T-helper 2 cell treated with Interferon-gamma antibody and Interleukin-4, amounts not matched to agents 5 μg/mL and 100 μg/mL, for 36 hours (primary cell): ENCODE measurements at regions not wholly inside any gene's neighbourhood (a gene's known extent, or its start where the extent isn't known, plus 50 kb on each side); places are given as distances from the start of the nearest gene placed in this dataset.

Source experiments
- DNase-seq: peaks from one replicate; pipeline ENCODE4 v3.0.0; 2021; ENCODE audit warnings: low spot score
- H3K27ac Mint-ChIP-seq: one replicate; pipeline ENCODE4 v1.8.0; 2021; ENCODE audit warnings: mild to moderate bottlenecking, mixed read lengths
- H3K27me3 Mint-ChIP-seq: one replicate; pipeline ENCODE4 v1.8.0; 2021; ENCODE audit warnings: low read depth, mixed read lengths
- H3K36me3 Mint-ChIP-seq: one replicate; pipeline ENCODE4 v1.8.0; 2021; ENCODE audit warnings: low read depth, mixed read lengths
- H3K4me1 Mint-ChIP-seq: one replicate; pipeline ENCODE4 v1.8.0; 2021; ENCODE audit warnings: low read depth, mixed read lengths
- H3K4me3 Mint-ChIP-seq: one replicate; pipeline ENCODE4 v1.8.0; 2022; ENCODE audit warnings: mild to moderate bottlenecking, moderate library complexity, mixed read lengths
- H3K9me3 Mint-ChIP-seq: one replicate; pipeline ENCODE4 v1.8.0; 2021; ENCODE audit warnings: mixed read lengths

DNA sequence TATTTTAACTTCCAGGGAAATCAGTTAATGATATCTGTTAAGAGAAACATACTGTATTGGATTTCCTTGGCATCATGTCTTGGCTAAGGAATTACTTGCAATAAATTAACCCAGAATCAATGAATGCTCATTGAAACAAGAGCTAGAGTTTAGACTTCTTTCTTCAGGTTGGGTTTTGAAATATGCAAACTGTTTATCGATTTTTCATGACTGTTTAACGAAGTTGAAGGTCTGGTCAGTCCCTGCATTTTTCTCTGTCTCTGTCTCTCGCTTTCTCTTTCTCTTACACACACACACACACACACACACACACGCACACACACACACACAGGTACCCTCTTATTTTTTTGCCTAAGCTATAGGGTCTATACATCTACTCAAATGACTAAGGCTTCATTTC is 981.0 kb downstream of the SUCLG1 start:
- no peak overlapping the region for H3K4me3 Mint-ChIP-seq
- no peak overlapping the region for H3K27ac Mint-ChIP-seq
- no peaks in the 10 kb centered on the region for H3K4me1 Mint-ChIP-seq
- peaks cover 11% of the 10 kb centered on the region for H3K9me3 Mint-ChIP-seq
- H3K27me3 Mint-ChIP-seq, result no peaks in the 10 kb centered on the region
- H3K36me3 Mint-ChIP-seq, result no peaks in the 10 kb centered on the region
- no peak for DNase-seq

DNA sequence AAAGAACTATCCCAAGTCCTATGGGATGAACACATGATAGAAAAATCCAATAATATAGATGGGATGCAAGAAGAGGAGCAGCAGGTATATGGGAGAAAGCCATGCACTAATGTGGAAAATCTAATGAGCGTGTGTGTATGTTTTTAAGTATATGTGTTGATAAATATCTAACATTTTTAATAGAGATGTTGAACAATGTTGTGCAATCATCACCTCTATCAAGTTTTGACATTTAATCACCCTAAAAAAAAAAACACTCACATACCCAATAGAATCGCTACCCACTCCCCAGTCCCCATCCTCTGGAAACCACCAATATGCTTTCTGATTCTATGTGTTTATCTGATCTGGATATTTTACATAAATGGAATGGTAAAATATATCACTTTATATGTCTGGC is 983.7 kb downstream of the SUCLG1 start:
- Mint-ChIP-seq H3K9me3 (peaks cover 20% of the 10 kb centered on the region), H3K27me3 (no peaks in the 10 kb centered on the region), H3K27ac (no peak overlapping the region), H3K36me3 (no peaks in the 10 kb centered on the region), H3K4me3 (no peak overlapping the region), H3K4me1 (no peaks in the 10 kb centered on the region)
- no peak for DNase-seq

DNA sequence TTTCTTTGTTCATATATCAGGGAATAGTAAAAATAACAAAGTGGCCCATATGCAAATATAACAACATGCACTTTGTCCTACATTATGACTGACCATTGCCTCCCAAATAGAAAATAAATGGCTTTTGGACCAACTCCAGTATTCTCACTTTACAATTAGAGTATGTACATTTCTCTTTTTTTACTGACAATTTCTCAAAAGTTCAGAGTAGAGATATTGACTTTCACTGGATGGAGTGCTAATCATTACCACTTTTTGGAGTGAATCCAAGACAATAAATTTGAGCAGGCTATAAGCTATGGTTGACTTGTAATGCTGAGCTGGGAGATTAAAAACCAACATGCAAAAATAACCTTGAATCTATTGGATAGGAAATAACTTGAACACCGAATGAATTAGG is 987.4 kb downstream of the SUCLG1 start:
- H3K4me3 Mint-ChIP-seq, result no peak overlapping the region
- no peaks in the 10 kb centered on the region for H3K27me3 Mint-ChIP-seq
- no peaks in the 10 kb centered on the region for H3K4me1 Mint-ChIP-seq
- peaks cover 24% of the 10 kb centered on the region for H3K9me3 Mint-ChIP-seq
- no peaks in the 10 kb centered on the region for H3K36me3 Mint-ChIP-seq
- no peak overlapping the region for H3K27ac Mint-ChIP-seq
- no peak for DNase-seq

DNA sequence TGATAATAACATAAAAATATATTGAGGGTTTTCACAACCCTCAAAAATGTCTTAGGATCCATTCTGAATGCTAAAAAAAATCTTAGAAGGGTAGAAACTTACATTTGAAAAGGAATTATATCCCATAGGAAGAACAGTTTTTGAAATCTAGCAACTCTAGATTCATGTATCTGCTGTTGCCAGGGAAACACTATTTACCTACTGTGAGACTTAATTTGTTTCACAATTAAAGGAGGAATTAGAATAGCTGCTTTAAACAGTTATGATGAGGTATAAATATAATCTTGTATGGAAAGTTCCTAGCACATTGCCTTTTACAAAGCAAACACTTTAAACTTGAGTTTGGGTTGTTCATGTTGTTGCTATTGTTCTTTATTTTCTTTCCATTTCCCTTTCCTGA is 988.2 kb downstream of the SUCLG1 start:
- Mint-ChIP-seq H3K9me3 (peaks cover 22% of the 10 kb centered on the region), H3K4me3 (no peak overlapping the region), H3K27me3 (no peaks in the 10 kb centered on the region), H3K4me1 (no peaks in the 10 kb centered on the region), H3K27ac (no peak overlapping the region), H3K36me3 (no peaks in the 10 kb centered on the region)
- no peak for DNase-seq

DNA sequence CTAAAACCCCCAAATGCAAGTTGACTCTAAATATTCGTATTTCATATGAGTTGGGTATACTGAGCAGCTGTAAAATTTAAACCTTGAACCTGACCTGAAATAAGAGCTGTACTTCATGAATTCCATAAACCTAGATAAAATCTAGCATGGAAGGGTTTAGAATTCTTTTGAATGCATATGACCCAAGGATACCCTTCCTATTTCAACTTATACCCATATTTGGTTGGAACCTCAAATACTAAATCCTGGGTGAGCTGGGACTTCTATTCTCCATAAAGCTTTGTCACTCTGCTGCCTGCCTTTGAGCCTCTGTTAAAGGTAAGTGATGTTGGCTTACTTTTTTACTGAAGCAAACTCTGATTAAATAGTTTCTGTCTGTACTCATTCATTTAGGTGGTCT is 994.6 kb downstream of the SUCLG1 start:
- no peak for DNase-seq
- H3K4me3 Mint-ChIP-seq, result no peak overlapping the region
- no peaks in the 10 kb centered on the region for H3K27me3 Mint-ChIP-seq
- H3K9me3 Mint-ChIP-seq, result peaks cover 13% of the 10 kb centered on the region
- H3K27ac Mint-ChIP-seq, result no peak overlapping the region
- H3K36me3 Mint-ChIP-seq, result no peaks in the 10 kb centered on the region
- no peaks in the 10 kb centered on the region for H3K4me1 Mint-ChIP-seq

DNA sequence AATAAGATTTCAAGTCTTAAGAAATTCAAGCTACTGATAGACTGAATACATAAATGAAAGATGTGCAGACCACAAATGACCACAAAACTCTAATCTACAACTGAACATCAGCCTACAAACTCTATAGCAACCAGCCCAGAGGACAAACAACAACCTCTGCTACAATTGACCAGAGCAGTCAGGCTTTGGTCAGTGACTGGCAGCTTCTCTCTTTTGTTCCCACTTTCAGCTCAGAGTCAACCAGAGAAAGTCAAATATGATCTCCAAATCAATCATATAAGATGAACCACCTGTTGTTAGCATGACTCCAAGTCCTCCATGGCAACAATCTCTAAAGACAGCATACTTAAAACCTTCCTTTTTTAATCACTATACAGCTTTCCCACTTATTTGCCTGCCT is 996.2 kb downstream of the SUCLG1 start:
- no peak for DNase-seq
- no peaks in the 10 kb centered on the region for H3K36me3 Mint-ChIP-seq
- no peak overlapping the region for H3K4me3 Mint-ChIP-seq
- no peaks in the 10 kb centered on the region for H3K27me3 Mint-ChIP-seq
- no peaks in the 10 kb centered on the region for H3K4me1 Mint-ChIP-seq
- H3K9me3 Mint-ChIP-seq, result peaks cover 6% of the 10 kb centered on the region
- H3K27ac Mint-ChIP-seq, result no peak overlapping the region

DNA sequence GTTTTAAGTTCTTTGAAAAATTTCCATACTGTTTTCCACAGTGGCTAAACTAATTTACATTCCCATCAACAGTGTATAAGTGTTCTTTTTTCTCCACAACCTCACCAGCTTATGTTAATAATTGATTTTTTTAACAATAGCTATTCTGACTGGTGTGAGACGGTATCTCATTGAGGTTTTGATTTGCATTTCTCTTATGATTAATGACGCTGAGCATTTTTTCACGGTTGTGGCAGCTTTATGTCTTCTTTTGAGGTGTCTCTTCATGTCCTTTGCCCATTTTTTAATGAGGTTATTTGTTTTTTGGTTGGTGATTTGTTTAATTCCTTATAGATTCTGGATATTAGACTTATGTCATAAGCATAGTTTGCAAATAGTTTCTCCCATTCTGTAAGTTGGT is 997.9 kb downstream of the SUCLG1 start:
- Mint-ChIP-seq H3K27ac (no peak overlapping the region), H3K27me3 (no peaks in the 10 kb centered on the region), H3K4me3 (no peak overlapping the region), H3K4me1 (no peaks in the 10 kb centered on the region), H3K9me3 (no peaks in the 10 kb centered on the region), H3K36me3 (no peaks in the 10 kb centered on the region)
- no peak for DNase-seq

DNA sequence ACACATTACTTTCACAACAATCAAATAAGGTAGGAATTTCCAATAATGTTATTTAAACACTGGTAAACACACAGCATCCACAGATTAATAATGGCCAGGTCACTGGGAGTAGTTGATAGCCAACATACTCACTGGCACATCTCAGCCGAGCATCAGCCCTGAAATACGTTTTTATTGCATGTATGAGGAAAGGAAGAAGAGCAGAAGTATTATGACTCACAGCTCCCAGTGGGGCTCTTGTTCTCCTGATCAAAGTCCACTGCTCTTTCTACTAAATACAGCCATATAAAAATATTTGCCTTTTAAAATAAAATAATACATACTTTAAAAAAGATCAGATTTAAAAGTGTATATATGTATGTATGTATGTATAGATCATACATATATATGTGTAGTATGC is 999.6 kb downstream of the SUCLG1 start:
- Mint-ChIP-seq H3K4me1 (no peaks in the 10 kb centered on the region), H3K27me3 (no peaks in the 10 kb centered on the region), H3K4me3 (no peak overlapping the region), H3K36me3 (no peaks in the 10 kb centered on the region), H3K27ac (no peak overlapping the region), H3K9me3 (no peaks in the 10 kb centered on the region)
- no peak for DNase-seq

DNA sequence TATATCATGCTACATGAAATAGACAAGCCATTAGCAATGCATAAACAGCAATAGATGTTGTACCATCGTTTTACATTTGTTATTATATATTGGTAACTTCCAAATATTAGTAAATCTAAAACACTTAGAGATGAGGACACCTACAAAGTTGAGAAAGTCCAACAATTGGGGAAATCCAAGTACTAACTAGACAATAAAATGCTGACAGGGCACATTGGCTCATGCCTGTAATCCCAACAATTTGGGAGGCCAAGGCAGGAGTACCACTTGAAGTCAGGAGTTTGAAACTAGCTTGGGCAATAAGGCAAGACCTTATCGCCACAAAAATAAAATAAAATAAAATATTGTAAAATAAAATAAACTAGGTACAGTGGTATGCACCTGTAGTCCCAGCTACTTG is 1023.1 kb downstream of the SUCLG1 start:
- no peaks in the 10 kb centered on the region for H3K36me3 Mint-ChIP-seq
- H3K27ac Mint-ChIP-seq, result no peak overlapping the region
- H3K4me3 Mint-ChIP-seq, result no peak overlapping the region
- DNase-seq, result no peak
- peaks cover 31% of the 10 kb centered on the region for H3K9me3 Mint-ChIP-seq
- H3K27me3 Mint-ChIP-seq, result no peaks in the 10 kb centered on the region
- no peaks in the 10 kb centered on the region for H3K4me1 Mint-ChIP-seq

DNA sequence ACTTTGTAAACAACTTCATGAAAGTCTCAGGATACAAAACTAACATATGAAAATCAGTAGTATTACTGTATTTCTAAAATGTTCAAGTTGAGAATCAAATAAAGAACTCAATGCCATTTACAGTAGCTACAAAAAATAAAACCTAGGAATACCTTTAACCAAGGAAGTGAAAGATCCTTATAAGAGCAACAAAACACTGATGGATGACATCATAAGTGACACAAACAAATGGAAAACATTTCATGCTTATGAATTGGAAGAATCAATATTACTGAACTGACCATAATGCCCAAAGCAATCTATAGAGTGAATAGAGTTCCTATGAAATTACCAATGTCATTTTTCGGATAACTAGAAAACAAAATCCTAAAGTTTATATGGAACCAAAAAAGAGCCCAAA is 1038.1 kb downstream of the SUCLG1 start:
- Mint-ChIP-seq H3K36me3 (no peaks in the 10 kb centered on the region), H3K27ac (no peak overlapping the region), H3K4me3 (no peak overlapping the region), H3K27me3 (no peaks in the 10 kb centered on the region), H3K4me1 (no peaks in the 10 kb centered on the region), H3K9me3 (peaks cover 51% of the 10 kb centered on the region)
- DNase-seq, result no peak

DNA sequence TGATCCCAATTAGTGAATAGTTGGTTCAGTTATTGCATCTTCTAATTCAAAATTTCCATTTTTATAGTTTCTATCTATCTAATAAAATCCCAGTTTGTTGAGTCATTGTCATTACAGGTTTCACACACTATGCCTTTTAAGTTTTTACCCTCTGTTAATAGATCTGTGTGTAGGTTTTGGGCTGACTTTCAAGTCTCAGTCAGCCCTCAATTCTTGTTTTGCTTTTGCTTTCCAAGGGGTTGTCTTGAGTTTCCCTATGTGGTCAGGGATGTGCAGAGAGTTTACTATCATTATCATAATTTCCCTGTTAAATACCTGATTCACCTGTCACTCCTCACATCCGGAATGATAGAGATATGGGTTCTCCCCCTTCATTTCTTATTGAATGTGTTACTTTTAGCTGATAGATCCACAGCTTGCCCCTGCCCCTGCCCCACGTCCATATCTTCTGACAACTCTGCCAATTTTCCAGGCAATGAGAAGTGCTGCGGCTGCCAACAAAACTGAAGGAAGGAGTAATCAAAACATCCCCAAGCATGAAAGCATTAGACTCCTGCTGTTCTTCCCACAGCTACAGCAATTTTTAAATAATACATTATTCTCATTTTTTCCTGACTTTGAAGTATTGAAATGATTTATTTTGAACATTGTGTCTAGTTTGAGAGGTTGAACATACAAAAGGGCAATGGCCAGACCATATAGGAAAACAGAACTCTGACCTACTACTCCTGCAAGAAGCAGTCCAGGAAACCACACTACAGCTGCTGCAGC is 1064.8 kb downstream of the SUCLG1 start:
- DNase-seq, result no peak
- Mint-ChIP-seq H3K36me3 (no peaks in the 10 kb centered on the region), H3K4me3 (no peak overlapping the region), H3K9me3 (peaks cover 15% of the 10 kb centered on the region), H3K4me1 (no peaks in the 10 kb centered on the region), H3K27me3 (no peaks in the 10 kb centered on the region), H3K27ac (no peak overlapping the region)

DNA sequence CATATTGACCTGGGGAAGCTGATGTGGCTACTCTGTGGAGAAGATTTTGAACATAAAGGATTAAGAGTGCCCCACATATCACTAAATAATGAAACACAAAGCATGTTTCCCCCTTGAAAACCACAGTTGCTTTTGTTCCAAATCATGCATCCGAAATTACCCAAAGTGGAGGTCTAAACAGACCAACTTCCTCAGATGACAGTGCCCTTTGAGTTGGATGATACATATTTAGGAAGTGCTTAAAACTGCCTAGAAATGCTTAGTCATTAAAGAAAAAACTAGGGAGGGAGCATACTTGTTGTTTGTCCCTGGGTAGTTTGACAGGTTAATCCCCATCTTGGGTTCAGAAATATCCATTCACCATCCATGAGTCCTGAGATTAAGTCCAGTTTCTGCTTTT is 1070.3 kb downstream of the SUCLG1 start:
- H3K36me3 Mint-ChIP-seq, result no peaks in the 10 kb centered on the region
- no peak overlapping the region for H3K4me3 Mint-ChIP-seq
- no peak for DNase-seq
- H3K27ac Mint-ChIP-seq, result no peak overlapping the region
- no peaks in the 10 kb centered on the region for H3K4me1 Mint-ChIP-seq
- peaks cover 13% of the 10 kb centered on the region for H3K9me3 Mint-ChIP-seq
- no peaks in the 10 kb centered on the region for H3K27me3 Mint-ChIP-seq

DNA sequence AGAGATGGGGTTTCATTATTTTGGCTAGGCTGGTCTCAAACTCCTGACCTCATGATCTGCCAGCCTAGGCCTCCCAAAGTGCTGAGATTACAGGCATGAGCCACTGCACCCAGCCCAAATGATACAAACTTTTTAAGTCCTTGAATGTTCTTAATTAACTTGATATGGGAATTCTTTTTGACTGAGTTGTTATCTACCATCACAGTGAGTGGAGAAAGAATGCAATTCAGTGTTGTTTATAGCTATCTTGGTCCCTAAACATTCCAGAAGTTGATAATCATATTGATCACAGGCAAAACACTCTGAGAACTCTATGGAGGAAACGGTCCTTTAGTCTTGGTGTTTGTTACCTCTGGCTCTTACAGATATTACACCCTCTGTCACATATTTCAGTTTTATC is 1072.5 kb downstream of the SUCLG1 start:
- no peak for DNase-seq
- no peaks in the 10 kb centered on the region for H3K4me1 Mint-ChIP-seq
- H3K4me3 Mint-ChIP-seq, result no peak overlapping the region
- no peak overlapping the region for H3K27ac Mint-ChIP-seq
- no peaks in the 10 kb centered on the region for H3K36me3 Mint-ChIP-seq
- H3K9me3 Mint-ChIP-seq, result peaks cover 26% of the 10 kb centered on the region
- no peaks in the 10 kb centered on the region for H3K27me3 Mint-ChIP-seq

DNA sequence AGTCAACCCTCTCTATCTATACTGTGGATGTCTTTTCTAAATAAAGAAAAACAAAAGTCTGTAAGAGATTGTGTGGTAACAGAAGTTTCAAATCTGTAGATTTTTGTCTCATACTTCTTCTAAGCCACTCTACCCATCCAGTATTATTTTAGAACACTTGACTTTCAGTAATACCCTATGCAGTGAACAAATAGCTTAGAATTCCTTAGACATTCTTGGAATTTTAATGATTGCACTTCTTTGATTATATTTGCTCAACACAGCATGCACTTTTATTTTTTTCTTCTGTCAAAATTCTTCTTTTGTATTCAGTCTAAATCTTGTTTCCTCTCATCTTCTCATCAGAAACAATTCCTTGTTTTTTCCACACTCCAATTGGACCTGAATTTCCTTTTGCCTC is 1080.2 kb downstream of the SUCLG1 start:
- no peak overlapping the region for H3K4me3 Mint-ChIP-seq
- no peaks in the 10 kb centered on the region for H3K4me1 Mint-ChIP-seq
- no peak for DNase-seq

DNA sequence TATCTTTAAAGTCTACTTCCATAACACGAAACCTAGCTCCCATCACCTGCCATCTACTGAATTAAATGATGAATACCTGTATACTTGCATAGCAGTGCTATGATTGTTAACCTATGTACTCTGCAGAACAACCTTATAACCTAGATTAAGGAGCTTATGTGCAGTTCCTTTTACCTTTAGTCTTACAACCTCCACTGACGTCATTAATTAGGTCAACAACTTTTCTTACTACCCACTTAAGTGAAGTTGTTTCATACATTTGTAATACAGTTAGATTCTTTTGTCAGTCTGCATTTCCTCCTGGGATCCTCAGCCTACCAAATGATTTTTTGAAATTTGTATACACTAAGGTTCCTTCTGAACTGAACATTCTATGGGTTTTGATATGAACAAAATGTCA is 1082.3 kb downstream of the SUCLG1 start:
- H3K36me3 Mint-ChIP-seq, result no peaks in the 10 kb centered on the region
- H3K27ac Mint-ChIP-seq, result no peak overlapping the region
- no peak for DNase-seq
- peaks cover 23% of the 10 kb centered on the region for H3K9me3 Mint-ChIP-seq
- H3K4me3 Mint-ChIP-seq, result no peak overlapping the region
- H3K27me3 Mint-ChIP-seq, result no peaks in the 10 kb centered on the region
- no peaks in the 10 kb centered on the region for H3K4me1 Mint-ChIP-seq

More for the DNA sequence above, 1080.2 kb downstream of the SUCLG1 start:
- H3K27ac Mint-ChIP-seq, result no peak overlapping the region
- H3K36me3 Mint-ChIP-seq, result no peaks in the 10 kb centered on the region
- H3K9me3 Mint-ChIP-seq, result peaks cover 34% of the 10 kb centered on the region
- no peaks in the 10 kb centered on the region for H3K27me3 Mint-ChIP-seq
